Activated CD8-positive, alpha-beta T cell treated with anti-CD3 and anti-CD28 coated beads for 36 hours (primary cell): ENCODE measurements at regions not wholly inside any gene's neighbourhood (a gene's known extent, or its start where the extent isn't known, plus 50 kb on each side); places are given as distances from the start of the nearest gene placed in this dataset.

Source experiments
- ATAC-seq: fragments of 200-7000 bp; cut with Tn5 transposase; one replicate; pipeline ENCODE4 v1.10.0; 2021; ENCODE audit warnings: mild to moderate bottlenecking, moderate library complexity
- CTCF ChIA-PET: fragments of 350-600 bp; sonication (Branson Sonifier 250); formaldehyde crosslinking; loops from one replicate; lab custom pipeline; 2021; ENCODE audit warnings: antibody characterized with exemption; lab: Charles Lee
- POLR2A ChIA-PET: fragments of 350-600 bp; sonication (Branson Sonifier 250); formaldehyde crosslinking; loops from one replicate; lab custom pipeline; 2021; ENCODE audit warnings: antibody characterized with exemption; lab: Charles Lee
- DNase-seq: peaks from one replicate; pipeline ENCODE4 v3.0.0-alpha.2; 2020
- H3K27ac Mint-ChIP-seq: one replicate; pipeline ENCODE4 v1.8.0; 2021; ENCODE audit warnings: mild to moderate bottlenecking, mixed read lengths
- H3K27me3 Mint-ChIP-seq: one replicate; pipeline ENCODE4 v1.8.0; 2021; ENCODE audit warnings: mixed read lengths
- H3K36me3 Mint-ChIP-seq: one replicate; pipeline ENCODE4 v1.8.0; 2021; ENCODE audit warnings: low read depth, mixed read lengths
- H3K4me1 Mint-ChIP-seq: one replicate; pipeline ENCODE4 v1.8.0; 2021; ENCODE audit warnings: low read depth, mixed read lengths
- H3K4me3 Mint-ChIP-seq: one replicate; pipeline ENCODE4 v1.8.0; 2021; ENCODE audit warnings: mild to moderate bottlenecking, moderate library complexity, mixed read lengths
- H3K9me3 Mint-ChIP-seq: one replicate; pipeline ENCODE4 v1.8.0; 2021; ENCODE audit warnings: mixed read lengths
- intact Hi-C: fragments of 100-400 bp; cut with micrococcal nuclease; formaldehyde crosslinking; loops from one replicate; pipeline ENCODE4 v1.10.0; 2022
- TF ChIP-seq, protein P1 (sequence below): fragments of 200-600 bp; IDR thresholded peaks from one replicate; pipeline ENCODE4 v1.8.0; 2022; ENCODE audit warnings: antibody characterized with exemption, mild to moderate bottlenecking

DNA sequence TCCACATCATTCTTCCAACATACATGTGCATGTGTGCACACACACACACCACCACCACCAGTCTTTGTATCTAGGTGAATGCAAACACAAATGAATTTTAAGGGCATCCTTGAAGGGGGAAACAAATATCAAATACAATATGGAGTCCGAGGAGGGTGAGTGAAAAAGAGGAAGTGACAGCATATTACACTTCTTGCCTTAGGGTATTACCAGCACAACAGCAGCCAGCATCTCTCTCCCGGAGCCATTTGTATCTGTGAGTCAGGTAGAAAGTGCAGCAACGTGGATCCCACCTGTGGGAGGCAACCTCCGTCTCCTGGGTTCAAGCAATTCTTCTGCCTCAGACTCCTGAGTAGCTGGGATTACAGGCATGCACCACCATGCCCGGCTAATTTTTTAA lies 483.2 kb downstream of the SMARCA1 start:
- Mint-ChIP-seq H3K27ac (no peak overlapping the region), H3K36me3 (no peaks in the 10 kb centered on the region), H3K27me3 (no peaks in the 10 kb centered on the region), H3K9me3 (no peaks in the 10 kb centered on the region), H3K4me3 (no peak overlapping the region), H3K4me1 (no peaks in the 10 kb centered on the region)
- ChIA-PET CTCF (no interaction called here), POLR2A (no interaction called here)
- TF ChIP-seq, protein P1, sequence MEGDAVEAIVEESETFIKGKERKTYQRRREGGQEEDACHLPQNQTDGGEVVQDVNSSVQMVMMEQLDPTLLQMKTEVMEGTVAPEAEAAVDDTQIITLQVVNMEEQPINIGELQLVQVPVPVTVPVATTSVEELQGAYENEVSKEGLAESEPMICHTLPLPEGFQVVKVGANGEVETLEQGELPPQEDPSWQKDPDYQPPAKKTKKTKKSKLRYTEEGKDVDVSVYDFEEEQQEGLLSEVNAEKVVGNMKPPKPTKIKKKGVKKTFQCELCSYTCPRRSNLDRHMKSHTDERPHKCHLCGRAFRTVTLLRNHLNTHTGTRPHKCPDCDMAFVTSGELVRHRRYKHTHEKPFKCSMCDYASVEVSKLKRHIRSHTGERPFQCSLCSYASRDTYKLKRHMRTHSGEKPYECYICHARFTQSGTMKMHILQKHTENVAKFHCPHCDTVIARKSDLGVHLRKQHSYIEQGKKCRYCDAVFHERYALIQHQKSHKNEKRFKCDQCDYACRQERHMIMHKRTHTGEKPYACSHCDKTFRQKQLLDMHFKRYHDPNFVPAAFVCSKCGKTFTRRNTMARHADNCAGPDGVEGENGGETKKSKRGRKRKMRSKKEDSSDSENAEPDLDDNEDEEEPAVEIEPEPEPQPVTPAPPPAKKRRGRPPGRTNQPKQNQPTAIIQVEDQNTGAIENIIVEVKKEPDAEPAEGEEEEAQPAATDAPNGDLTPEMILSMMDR, result no peak
- intact Hi-C loops, result no loop called here
- ATAC-seq (no peak), DNase-seq (no peak)

GRCh38 chrX:129039176-129039575 lies 484.1 kb downstream of the SMARCA1 start:
- DNase-seq (no peak), ATAC-seq (no peak)
- POLR2A ChIA-PET, result no interaction called here
- H3K4me3 Mint-ChIP-seq, result no peak overlapping the region
- intact Hi-C loops, result no loop called here
- no peaks in the 10 kb centered on the region for H3K36me3 Mint-ChIP-seq
- H3K27me3 Mint-ChIP-seq, result no peaks in the 10 kb centered on the region
- TF ChIP-seq, protein P1, result no peak
- CTCF ChIA-PET, result no interaction called here
- no peak overlapping the region for H3K27ac Mint-ChIP-seq
- no peaks in the 10 kb centered on the region for H3K9me3 Mint-ChIP-seq
- H3K4me1 Mint-ChIP-seq, result no peaks in the 10 kb centered on the region

GRCh38 chrX:129037389-129037788 lies 485.9 kb downstream of the SMARCA1 start:
- ATAC-seq (no peak), DNase-seq (no peak)
- no peaks in the 10 kb centered on the region for H3K27me3 Mint-ChIP-seq
- ChIA-PET POLR2A (no interaction called here), CTCF (no interaction called here)
- intact Hi-C loops, result no loop called here
- TF ChIP-seq, protein P1, result no peak
- no peaks in the 10 kb centered on the region for H3K9me3 Mint-ChIP-seq
- no peak overlapping the region for H3K27ac Mint-ChIP-seq
- H3K4me3 Mint-ChIP-seq, result no peak overlapping the region
- no peaks in the 10 kb centered on the region for H3K4me1 Mint-ChIP-seq
- H3K36me3 Mint-ChIP-seq, result no peaks in the 10 kb centered on the region

GRCh38 chrX:129035180-129035579 lies 488.1 kb downstream of the SMARCA1 start:
- ChIA-PET POLR2A (no interaction called here), CTCF (no interaction called here)
- no peaks in the 10 kb centered on the region for H3K27me3 Mint-ChIP-seq
- H3K27ac Mint-ChIP-seq, result no peak overlapping the region
- TF ChIP-seq, protein P1, result no peak
- H3K36me3 Mint-ChIP-seq, result no peaks in the 10 kb centered on the region
- intact Hi-C loops, result no loop called here
- ATAC-seq (no peak), DNase-seq (no peak)
- H3K4me3 Mint-ChIP-seq, result no peak overlapping the region
- H3K9me3 Mint-ChIP-seq, result no peaks in the 10 kb centered on the region
- no peaks in the 10 kb centered on the region for H3K4me1 Mint-ChIP-seq

GRCh38 chrX:129034196-129034595 lies 489.1 kb downstream of the SMARCA1 start:
- POLR2A ChIA-PET, result no interaction called here
- DNase-seq (no peak), ATAC-seq (no peak)
- Mint-ChIP-seq H3K27ac (no peak overlapping the region), H3K4me1 (no peaks in the 10 kb centered on the region), H3K36me3 (no peaks in the 10 kb centered on the region), H3K27me3 (no peaks in the 10 kb centered on the region), H3K4me3 (no peak overlapping the region), H3K9me3 (no peaks in the 10 kb centered on the region)
- TF ChIP-seq, protein P1, result no peak
- CTCF ChIA-PET, result no interaction called here
- intact Hi-C loops, result no loop called here
